ENCODE measurements at regions not wholly inside any gene's neighbourhood (a gene's known extent, or its start where the extent isn't known, plus 50 kb on each side); places are given as distances from the start of the nearest gene placed in this dataset.

- Histone ChIP-seq H3K27me3 (ENCODE audit: control insufficient read depth in 3 of 3, insufficient read depth in 3 of 3, low read length in 2 of 3) (no peaks in the 10 kb centered on the region), H3K4me1 (ENCODE audit: control insufficient read depth in 5 of 5, insufficient read depth in 5 of 5, low read length in 5 of 5) (peaks cover 0 to 3% (median 0%) of the 10 kb centered on the region in 5 donors), H3K36me3 (ENCODE audit: control insufficient read depth in 4 of 4, insufficient read depth in 4 of 4, low read length in 4 of 4) (no peaks in the 10 kb centered on the region), H3K4me3 (no peak overlapping the region), H3K9ac (ENCODE audit: insufficient read depth in 1 of 2, low read length in 2 of 2) (no peak overlapping the region), H3K9me3 (ENCODE audit: control insufficient read depth in 4 of 4, insufficient read depth in 3 of 4, low read length in 3 of 4) (no peaks in the 10 kb centered on the region), H3K27ac (ENCODE audit: low read depth in 1 of 2, low read length in 1 of 2) (no peak overlapping the region)
- ATAC-seq (ENCODE audit: insufficient read depth, low FRiP score) (no peak), DNase-seq (no peak)
- no peak for TF ChIP-seq CTCF (IDR thresholded peaks at IDR 0.05; ENCODE audit: control extremely low read depth, extremely low read depth)
- WGBS, 2 donors = 77 to 87% methylated on average over 3 of the region's 3 CpGs
These were observed 1078.9 kb downstream of the TUSC7 start for GRCh38 chr3:117788506-117788905.

DNA sequence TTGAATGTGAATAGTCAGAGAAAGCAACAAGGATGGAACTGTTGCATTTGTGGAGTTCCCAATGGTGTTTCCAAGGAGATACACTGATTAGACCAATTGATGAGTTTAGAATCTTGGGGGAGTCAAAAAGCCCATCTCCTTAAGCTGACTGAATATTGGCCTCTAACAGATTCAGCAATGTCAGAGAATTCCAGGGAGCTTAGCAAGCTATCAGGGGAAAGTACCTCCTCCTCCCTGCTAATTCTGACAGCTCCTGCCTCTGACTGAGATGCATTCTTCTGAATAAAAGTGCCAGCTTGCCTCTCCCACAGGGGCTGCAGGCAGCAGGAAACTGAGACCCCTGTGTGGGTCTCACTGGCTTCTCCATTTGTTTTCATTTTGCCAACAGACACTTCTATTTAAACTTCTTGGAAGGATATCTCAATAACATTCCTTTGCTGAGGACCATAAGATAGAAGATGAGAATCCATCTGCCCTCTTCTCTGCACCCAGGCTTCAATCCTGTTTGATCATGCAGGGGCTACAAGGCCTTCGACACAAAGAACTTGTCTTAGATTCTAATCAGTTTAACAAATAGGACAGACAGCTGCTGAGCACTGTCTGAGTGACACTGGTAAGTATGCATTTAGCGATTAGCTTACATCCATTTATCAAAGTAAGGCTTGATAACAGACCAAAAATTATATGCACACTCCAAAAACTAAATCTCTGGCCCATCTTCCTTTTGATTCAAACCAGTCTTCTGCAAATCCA, 1080.8 kb downstream of the TUSC7 start:
- ATAC-seq (ENCODE audit: insufficient read depth, low FRiP score) (no peak), DNase-seq (no peak)
- H3K4me3 ChIP-seq = no peak overlapping the region

DNA sequence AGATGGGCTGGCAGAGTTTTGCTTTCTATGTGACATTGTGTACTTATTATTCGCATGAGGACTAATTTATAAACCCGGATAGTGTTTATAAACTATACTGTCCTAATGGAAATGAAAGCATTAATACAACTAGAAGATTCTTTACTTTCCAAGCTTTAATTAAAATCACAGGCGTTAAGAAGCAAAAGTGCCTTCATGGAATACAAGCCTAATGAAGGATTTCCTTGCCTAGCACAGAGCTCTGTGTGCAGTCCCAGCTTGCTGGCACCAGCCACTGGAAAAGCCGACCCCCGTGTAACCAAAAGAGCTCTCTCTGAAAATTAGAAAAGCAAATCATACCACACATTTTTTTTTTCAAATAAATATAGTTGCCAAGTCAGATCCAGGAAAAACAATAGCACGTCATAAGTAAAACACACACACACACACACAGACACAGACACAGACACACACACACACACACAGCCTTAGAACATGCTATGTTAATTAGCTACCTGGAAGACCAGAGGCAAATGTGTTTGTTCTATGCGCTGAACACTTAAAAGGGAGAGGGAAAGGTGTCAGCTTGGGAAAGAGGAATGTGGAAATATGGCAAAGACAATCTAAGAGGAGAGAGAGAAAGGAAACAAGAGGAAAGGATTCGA, 1084.2 kb downstream of the TUSC7 start:
- Histone ChIP-seq H3K27me3 (ENCODE audit: control insufficient read depth in 3 of 3, insufficient read depth in 3 of 3, low read length in 2 of 3) (no peaks in the 10 kb centered on the region), H3K36me3 (ENCODE audit: control insufficient read depth in 4 of 4, insufficient read depth in 4 of 4, low read length in 4 of 4) (no peaks in the 10 kb centered on the region), H3K27ac (ENCODE audit: low read depth in 1 of 2, low read length in 1 of 2) (no peak overlapping the region), H3K9me3 (ENCODE audit: control insufficient read depth in 4 of 4, insufficient read depth in 3 of 4, low read length in 3 of 4) (no peaks in the 10 kb centered on the region), H3K4me3 (no peak overlapping the region), H3K9ac (ENCODE audit: insufficient read depth in 1 of 2, low read length in 2 of 2) (no peak overlapping the region), H3K4me1 (ENCODE audit: control insufficient read depth in 5 of 5, insufficient read depth in 5 of 5, low read length in 5 of 5) (peaks cover 0 to 8% (median 0%) of the 10 kb centered on the region in 5 donors)
- ATAC-seq (ENCODE audit: insufficient read depth, low FRiP score) = no peak
- TF ChIP-seq CTCF (IDR thresholded peaks at IDR 0.05; ENCODE audit: control extremely low read depth, extremely low read depth) = no peak
- 45 to 65% methylated on average over 8 of the region's 8 CpGs for whole genome bisulfite sequencing, 2 donors
- peak; percentile 15 to 54 (median 54) for DNase-seq

More for the DNA sequence above, 1080.8 kb downstream of the TUSC7 start:
- 60 to 75% methylated on average over 2 of the region's 2 CpGs for WGBS, 2 donors
- Histone ChIP-seq H3K27me3 (ENCODE audit: control insufficient read depth in 3 of 3, insufficient read depth in 3 of 3, low read length in 2 of 3) (no peaks in the 10 kb centered on the region), H3K9me3 (ENCODE audit: control insufficient read depth in 4 of 4, insufficient read depth in 3 of 4, low read length in 3 of 4) (no peaks in the 10 kb centered on the region), H3K27ac (ENCODE audit: low read depth in 1 of 2, low read length in 1 of 2) (no peak overlapping the region), H3K36me3 (ENCODE audit: control insufficient read depth in 4 of 4, insufficient read depth in 4 of 4, low read length in 4 of 4) (no peaks in the 10 kb centered on the region), H3K4me1 (ENCODE audit: control insufficient read depth in 5 of 5, insufficient read depth in 5 of 5, low read length in 5 of 5) (peaks cover 0 to 8% (median 0%) of the 10 kb centered on the region in 5 donors), H3K9ac (ENCODE audit: insufficient read depth in 1 of 2, low read length in 2 of 2) (no peak overlapping the region)
- TF ChIP-seq CTCF (IDR thresholded peaks at IDR 0.05; ENCODE audit: control extremely low read depth, extremely low read depth) = no peak
